ENCODE measurements at regions not wholly inside any gene's neighbourhood (a gene's known extent, or its start where the extent isn't known, plus 50 kb on each side); places are given as distances from the start of the nearest gene placed in this dataset.

DNA sequence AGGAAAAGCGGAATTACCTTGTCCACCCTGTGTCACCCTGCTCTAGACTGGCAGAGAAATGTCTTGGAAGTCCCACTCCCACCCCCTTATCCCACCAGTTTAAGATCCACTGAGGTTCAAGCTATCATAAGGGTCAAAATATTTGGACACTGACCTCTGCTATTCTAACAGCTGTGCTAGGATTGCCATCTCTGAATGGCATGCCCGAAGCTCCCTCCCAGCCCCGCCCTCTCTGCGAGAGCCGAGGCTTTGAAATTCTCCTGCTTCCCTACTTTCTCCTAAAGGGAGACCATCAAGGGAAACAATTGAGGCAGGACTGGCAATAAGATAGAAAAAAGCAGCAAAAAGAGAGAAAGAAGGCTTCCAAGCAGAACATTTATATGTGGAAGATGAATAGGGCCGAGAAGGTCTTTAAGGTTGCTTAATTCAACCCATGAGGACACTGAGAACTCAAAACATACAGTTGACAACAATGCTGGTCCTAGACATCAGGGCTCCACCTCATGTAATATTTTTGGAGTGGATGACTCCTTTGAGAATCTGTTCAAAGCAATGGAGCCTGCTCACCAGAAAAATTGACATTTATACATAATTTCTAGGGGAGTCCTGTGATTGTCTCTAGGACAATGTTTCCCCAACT, 338.7 kb upstream of the F9 start:
- Mint-ChIP-seq H3K27me3 (ENCODE audit: low read depth) (peaks cover 99% of the 10 kb centered on the region), H3K36me3 (no peaks in the 10 kb centered on the region), H3K4me3 (no peak overlapping the region), H3K9me3 (no peaks in the 10 kb centered on the region), H3K4me1 (peaks cover 18% of the 10 kb centered on the region), H3K27ac (no peak overlapping the region)
- ChIA-PET CTCF (no interaction called here), POLR2A (no interaction called here)
- TF ChIP-seq ZNF423 (CRISPR knock-in tag; IDR thresholded peaks at IDR 0.05) = no peak
- no peak for TF ChIP-seq MYBL2 (CRISPR knock-in tag; IDR thresholded peaks at IDR 0.05)
- no peak for TF ChIP-seq GABPB1 (CRISPR knock-in tag; IDR thresholded peaks at IDR 0.05)
- TF ChIP-seq, protein P1, sequence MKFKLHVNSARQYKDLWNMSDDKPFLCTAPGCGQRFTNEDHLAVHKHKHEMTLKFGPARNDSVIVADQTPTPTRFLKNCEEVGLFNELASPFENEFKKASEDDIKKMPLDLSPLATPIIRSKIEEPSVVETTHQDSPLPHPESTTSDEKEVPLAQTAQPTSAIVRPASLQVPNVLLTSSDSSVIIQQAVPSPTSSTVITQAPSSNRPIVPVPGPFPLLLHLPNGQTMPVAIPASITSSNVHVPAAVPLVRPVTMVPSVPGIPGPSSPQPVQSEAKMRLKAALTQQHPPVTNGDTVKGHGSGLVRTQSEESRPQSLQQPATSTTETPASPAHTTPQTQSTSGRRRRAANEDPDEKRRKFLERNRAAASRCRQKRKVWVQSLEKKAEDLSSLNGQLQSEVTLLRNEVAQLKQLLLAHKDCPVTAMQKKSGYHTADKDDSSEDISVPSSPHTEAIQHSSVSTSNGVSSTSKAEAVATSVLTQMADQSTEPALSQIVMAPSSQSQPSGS (CRISPR knock-in tag; IDR thresholded peaks at IDR 0.05; ENCODE audit: borderline replicate concordance, low read depth) = no peak
- TF ChIP-seq, protein P2, sequence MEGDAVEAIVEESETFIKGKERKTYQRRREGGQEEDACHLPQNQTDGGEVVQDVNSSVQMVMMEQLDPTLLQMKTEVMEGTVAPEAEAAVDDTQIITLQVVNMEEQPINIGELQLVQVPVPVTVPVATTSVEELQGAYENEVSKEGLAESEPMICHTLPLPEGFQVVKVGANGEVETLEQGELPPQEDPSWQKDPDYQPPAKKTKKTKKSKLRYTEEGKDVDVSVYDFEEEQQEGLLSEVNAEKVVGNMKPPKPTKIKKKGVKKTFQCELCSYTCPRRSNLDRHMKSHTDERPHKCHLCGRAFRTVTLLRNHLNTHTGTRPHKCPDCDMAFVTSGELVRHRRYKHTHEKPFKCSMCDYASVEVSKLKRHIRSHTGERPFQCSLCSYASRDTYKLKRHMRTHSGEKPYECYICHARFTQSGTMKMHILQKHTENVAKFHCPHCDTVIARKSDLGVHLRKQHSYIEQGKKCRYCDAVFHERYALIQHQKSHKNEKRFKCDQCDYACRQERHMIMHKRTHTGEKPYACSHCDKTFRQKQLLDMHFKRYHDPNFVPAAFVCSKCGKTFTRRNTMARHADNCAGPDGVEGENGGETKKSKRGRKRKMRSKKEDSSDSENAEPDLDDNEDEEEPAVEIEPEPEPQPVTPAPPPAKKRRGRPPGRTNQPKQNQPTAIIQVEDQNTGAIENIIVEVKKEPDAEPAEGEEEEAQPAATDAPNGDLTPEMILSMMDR (IDR thresholded peaks at IDR 0.05) = no peak
- no peak for TF ChIP-seq ZNF416 (CRISPR knock-in tag; IDR thresholded peaks at IDR 0.05)
- TF ChIP-seq, protein P3, sequence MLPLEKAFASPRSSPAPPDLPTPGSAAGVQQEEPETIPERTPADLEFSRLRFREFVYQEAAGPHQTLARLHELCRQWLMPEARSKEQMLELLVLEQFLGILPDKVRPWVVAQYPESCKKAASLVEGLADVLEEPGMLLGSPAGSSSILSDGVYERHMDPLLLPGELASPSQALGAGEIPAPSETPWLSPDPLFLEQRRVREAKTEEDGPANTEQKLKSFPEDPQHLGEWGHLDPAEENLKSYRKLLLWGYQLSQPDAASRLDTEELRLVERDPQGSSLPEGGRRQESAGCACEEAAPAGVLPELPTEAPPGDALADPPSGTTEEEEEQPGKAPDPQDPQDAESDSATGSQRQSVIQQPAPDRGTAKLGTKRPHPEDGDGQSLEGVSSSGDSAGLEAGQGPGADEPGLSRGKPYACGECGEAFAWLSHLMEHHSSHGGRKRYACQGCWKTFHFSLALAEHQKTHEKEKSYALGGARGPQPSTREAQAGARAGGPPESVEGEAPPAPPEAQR (CRISPR knock-in tag; IDR thresholded peaks at IDR 0.05) = no peak
- no peak for TF ChIP-seq ZBTB21 (CRISPR knock-in tag; IDR thresholded peaks at IDR 0.05; ENCODE audit: borderline replicate concordance)
- TF ChIP-seq, protein P4, sequence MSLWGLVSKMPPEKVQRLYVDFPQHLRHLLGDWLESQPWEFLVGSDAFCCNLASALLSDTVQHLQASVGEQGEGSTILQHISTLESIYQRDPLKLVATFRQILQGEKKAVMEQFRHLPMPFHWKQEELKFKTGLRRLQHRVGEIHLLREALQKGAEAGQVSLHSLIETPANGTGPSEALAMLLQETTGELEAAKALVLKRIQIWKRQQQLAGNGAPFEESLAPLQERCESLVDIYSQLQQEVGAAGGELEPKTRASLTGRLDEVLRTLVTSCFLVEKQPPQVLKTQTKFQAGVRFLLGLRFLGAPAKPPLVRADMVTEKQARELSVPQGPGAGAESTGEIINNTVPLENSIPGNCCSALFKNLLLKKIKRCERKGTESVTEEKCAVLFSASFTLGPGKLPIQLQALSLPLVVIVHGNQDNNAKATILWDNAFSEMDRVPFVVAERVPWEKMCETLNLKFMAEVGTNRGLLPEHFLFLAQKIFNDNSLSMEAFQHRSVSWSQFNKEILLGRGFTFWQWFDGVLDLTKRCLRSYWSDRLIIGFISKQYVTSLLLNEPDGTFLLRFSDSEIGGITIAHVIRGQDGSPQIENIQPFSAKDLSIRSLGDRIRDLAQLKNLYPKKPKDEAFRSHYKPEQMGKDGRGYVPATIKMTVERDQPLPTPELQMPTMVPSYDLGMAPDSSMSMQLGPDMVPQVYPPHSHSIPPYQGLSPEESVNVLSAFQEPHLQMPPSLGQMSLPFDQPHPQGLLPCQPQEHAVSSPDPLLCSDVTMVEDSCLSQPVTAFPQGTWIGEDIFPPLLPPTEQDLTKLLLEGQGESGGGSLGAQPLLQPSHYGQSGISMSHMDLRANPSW (CRISPR knock-in tag; conservative IDR thresholded peaks at IDR 0.05; ENCODE audit: low read depth) = no peak
- TF ChIP-seq KAT7 (CRISPR knock-in tag; IDR thresholded peaks at IDR 0.05; ENCODE audit: borderline replicate concordance) = no peak
- TF ChIP-seq TEAD1 (CRISPR knock-in tag; IDR thresholded peaks at IDR 0.05) = no peak
- no peak for TF ChIP-seq ESRRA (CRISPR knock-in tag; IDR thresholded peaks at IDR 0.05; ENCODE audit: borderline replicate concordance)
- TF ChIP-seq, protein P5, sequence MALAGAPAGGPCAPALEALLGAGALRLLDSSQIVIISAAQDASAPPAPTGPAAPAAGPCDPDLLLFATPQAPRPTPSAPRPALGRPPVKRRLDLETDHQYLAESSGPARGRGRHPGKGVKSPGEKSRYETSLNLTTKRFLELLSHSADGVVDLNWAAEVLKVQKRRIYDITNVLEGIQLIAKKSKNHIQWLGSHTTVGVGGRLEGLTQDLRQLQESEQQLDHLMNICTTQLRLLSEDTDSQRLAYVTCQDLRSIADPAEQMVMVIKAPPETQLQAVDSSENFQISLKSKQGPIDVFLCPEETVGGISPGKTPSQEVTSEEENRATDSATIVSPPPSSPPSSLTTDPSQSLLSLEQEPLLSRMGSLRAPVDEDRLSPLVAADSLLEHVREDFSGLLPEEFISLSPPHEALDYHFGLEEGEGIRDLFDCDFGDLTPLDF (CRISPR knock-in tag; IDR thresholded peaks at IDR 0.05) = no peak
- TF ChIP-seq CREM (CRISPR knock-in tag; IDR thresholded peaks at IDR 0.05) = no peak
- ATAC-seq = no peak
- DNase-seq (ENCODE audit: low spot score) = no peak

DNA sequence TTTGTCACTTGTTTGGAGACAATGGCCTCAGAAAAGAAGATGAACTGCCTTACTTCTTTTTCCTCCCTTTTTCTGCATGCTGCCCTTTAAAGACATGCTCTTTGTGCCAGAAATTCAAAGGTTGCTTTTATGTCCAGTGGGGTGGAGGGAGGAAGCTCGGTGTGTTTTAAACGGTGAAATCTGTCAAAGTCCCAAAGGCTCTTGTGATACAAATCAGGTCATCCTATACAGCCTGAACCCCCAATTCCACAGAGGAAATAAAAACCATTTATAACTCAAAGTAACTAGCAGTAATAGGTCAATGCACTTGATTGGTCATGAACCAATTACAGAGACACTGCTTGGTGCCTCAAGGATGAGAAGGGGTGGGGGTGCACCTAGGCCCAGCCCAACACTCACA, 339.3 kb upstream of the F9 start:
- POLR2A ChIA-PET = no interaction called here
- ATAC-seq (no peak), DNase-seq (ENCODE audit: low spot score) (no peak)
- TF ChIP-seq ZNF423 (CRISPR knock-in tag; IDR thresholded peaks at IDR 0.05) = no peak
- TF ChIP-seq SP1 (CRISPR knock-in tag; conservative IDR thresholded peaks at IDR 0.05) = no peak
- TF ChIP-seq HMGA2 (CRISPR knock-in tag; IDR thresholded peaks at IDR 0.05) = no peak
- TF ChIP-seq, protein P6, sequence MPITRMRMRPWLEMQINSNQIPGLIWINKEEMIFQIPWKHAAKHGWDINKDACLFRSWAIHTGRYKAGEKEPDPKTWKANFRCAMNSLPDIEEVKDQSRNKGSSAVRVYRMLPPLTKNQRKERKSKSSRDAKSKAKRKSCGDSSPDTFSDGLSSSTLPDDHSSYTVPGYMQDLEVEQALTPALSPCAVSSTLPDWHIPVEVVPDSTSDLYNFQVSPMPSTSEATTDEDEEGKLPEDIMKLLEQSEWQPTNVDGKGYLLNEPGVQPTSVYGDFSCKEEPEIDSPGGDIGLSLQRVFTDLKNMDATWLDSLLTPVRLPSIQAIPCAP (CRISPR knock-in tag; IDR thresholded peaks at IDR 0.05) = no peak
- TF ChIP-seq, protein P5 (CRISPR knock-in tag; IDR thresholded peaks at IDR 0.05) = no peak
- no peak for TF ChIP-seq ZBTB21 (CRISPR knock-in tag; IDR thresholded peaks at IDR 0.05; ENCODE audit: borderline replicate concordance)
- TF ChIP-seq GTF2I (CRISPR knock-in tag; conservative IDR thresholded peaks at IDR 0.05) = no peak
- TF ChIP-seq, protein P7, sequence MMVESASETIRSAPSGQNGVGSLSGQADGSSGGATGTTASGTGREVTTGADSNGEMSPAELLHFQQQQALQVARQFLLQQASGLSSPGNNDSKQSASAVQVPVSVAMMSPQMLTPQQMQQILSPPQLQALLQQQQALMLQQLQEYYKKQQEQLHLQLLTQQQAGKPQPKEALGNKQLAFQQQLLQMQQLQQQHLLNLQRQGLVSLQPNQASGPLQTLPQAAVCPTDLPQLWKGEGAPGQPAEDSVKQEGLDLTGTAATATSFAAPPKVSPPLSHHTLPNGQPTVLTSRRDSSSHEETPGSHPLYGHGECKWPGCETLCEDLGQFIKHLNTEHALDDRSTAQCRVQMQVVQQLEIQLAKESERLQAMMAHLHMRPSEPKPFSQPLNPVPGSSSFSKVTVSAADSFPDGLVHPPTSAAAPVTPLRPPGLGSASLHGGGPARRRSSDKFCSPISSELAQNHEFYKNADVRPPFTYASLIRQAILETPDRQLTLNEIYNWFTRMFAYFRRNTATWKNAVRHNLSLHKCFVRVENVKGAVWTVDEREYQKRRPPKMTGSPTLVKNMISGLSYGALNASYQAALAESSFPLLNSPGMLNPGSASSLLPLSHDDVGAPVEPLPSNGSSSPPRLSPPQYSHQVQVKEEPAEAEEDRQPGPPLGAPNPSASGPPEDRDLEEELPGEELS (CRISPR knock-in tag; IDR thresholded peaks at IDR 0.05) = no peak
- TF ChIP-seq TP53 (CRISPR knock-in tag; IDR thresholded peaks at IDR 0.05) = no peak
- CTCF ChIA-PET = no interaction called here
- H3K36me3 Mint-ChIP-seq = no peaks in the 10 kb centered on the region
- peaks cover 24% of the 10 kb centered on the region for H3K4me1 Mint-ChIP-seq
- no peak overlapping the region for H3K4me3 Mint-ChIP-seq
- no peaks in the 10 kb centered on the region for H3K9me3 Mint-ChIP-seq
- H3K27ac Mint-ChIP-seq = no peak overlapping the region
- peaks cover 99% of the 10 kb centered on the region for H3K27me3 Mint-ChIP-seq (ENCODE audit: low read depth)

All from WTC11 (cell line).